Upper lobe of right lung (tissue), 1 donor: ENCODE measurements at regions not wholly inside any gene's neighbourhood (a gene's known extent, or its start where the extent isn't known, plus 50 kb on each side); places are given as distances from the start of the nearest gene placed in this dataset.

Source experiments
- ATAC-seq: fragments of 200-7000 bp; cut with Tn5 transposase; one replicate; pipeline ENCODE4 v1.9.1; 2020; ENCODE audit warnings: mild to moderate bottlenecking, moderate library complexity
- DNase-seq: peaks from one replicate; pipeline ENCODE4 v3.0.0-alpha.2; 2020
- H3K27ac ChIP-seq: fragments of 200-600 bp; one replicate; pipeline ENCODE4 v1.8.0; 2022
- H3K27me3 ChIP-seq: fragments of 200-600 bp; one replicate; pipeline ENCODE4 v1.8.0; 2022; ENCODE audit warnings: mild to moderate bottlenecking
- H3K36me3 ChIP-seq: fragments of 200-600 bp; one replicate; pipeline ENCODE4 v1.8.0; 2022
- H3K4me1 ChIP-seq: fragments of 200-600 bp; one replicate; pipeline ENCODE4 v1.8.0; 2022
- H3K4me3 ChIP-seq: fragments of 200-600 bp; one replicate; pipeline ENCODE4 v1.8.0; 2022; ENCODE audit warnings: mild to moderate bottlenecking
- H3K9me3 ChIP-seq: fragments of 200-600 bp; one replicate; pipeline ENCODE4 v1.8.0; 2022
- intact Hi-C: fragments of 100-400 bp; cut with DNase I; formaldehyde crosslinking; loops from one replicate; pipeline ENCODE4 v1.11.0; 2022
- TF ChIP-seq, protein P1 (sequence below): fragments of 200-600 bp; IDR thresholded peaks from one replicate; pipeline ENCODE4 v1.8.0; 2022; ENCODE audit warnings: antibody characterized with exemption
- donor health status: DM: no; HTN: yes; CAD: no; lungs with severe emphysema.

GRCh38 chr4:144872508-144873225, 225.3 kb downstream of the ANAPC10 start:
- Histone ChIP-seq H3K4me1 (no peaks in the 10 kb centered on the region), H3K9me3 (no peaks in the 10 kb centered on the region), H3K27me3 (no peaks in the 10 kb centered on the region), H3K36me3 (no peaks in the 10 kb centered on the region), H3K27ac (no peak overlapping the region), H3K4me3 (no peak overlapping the region)
- no peak for DNase-seq
- TF ChIP-seq, protein P1, sequence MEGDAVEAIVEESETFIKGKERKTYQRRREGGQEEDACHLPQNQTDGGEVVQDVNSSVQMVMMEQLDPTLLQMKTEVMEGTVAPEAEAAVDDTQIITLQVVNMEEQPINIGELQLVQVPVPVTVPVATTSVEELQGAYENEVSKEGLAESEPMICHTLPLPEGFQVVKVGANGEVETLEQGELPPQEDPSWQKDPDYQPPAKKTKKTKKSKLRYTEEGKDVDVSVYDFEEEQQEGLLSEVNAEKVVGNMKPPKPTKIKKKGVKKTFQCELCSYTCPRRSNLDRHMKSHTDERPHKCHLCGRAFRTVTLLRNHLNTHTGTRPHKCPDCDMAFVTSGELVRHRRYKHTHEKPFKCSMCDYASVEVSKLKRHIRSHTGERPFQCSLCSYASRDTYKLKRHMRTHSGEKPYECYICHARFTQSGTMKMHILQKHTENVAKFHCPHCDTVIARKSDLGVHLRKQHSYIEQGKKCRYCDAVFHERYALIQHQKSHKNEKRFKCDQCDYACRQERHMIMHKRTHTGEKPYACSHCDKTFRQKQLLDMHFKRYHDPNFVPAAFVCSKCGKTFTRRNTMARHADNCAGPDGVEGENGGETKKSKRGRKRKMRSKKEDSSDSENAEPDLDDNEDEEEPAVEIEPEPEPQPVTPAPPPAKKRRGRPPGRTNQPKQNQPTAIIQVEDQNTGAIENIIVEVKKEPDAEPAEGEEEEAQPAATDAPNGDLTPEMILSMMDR, result no peak
- ATAC-seq, result no peak
- intact Hi-C loops, result no loop called here

GRCh38 chr4:144873226-144873990, 224.6 kb downstream of the ANAPC10 start:
- no peaks in the 10 kb centered on the region for H3K9me3 ChIP-seq
- no peaks in the 10 kb centered on the region for H3K36me3 ChIP-seq
- TF ChIP-seq, protein P1, result no peak
- H3K27ac ChIP-seq, result no peak overlapping the region
- DNase-seq (no peak), ATAC-seq (no peak)
- intact Hi-C loops, result no loop called here
- H3K4me3 ChIP-seq, result no peak overlapping the region
- H3K27me3 ChIP-seq, result no peaks in the 10 kb centered on the region
- no peaks in the 10 kb centered on the region for H3K4me1 ChIP-seq

- TF ChIP-seq, protein P1, result no peak
- DNase-seq (no peak), ATAC-seq (peak; percentile 84)
- Histone ChIP-seq H3K4me1 (no peaks in the 10 kb centered on the region), H3K27ac (no peak overlapping the region), H3K27me3 (no peaks in the 10 kb centered on the region), H3K36me3 (no peaks in the 10 kb centered on the region), H3K9me3 (no peaks in the 10 kb centered on the region), H3K4me3 (no peak overlapping the region)
- intact Hi-C loops, result no loop called here
Measured at GRCh38 chr4:144894573-144894972, 203.4 kb downstream of the ANAPC10 start.

DNA sequence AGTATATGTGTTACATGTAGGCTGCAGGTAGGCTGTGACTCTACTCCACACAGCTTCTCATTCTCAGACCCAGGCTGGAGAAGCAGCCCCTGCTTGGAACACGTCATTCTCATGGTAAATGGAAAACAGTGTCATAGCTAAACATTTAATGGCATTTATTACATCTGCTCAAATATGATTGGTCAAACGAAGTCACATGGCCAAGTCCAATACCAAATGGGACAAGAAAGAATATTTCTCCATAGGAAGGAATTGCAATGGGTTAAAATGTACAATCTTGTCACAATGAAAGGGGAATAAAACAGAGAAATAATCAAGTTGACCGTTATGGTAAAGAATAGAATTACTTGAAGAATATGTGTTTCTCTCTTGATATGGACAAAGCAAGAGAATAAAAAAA, 198.6 kb downstream of the ANAPC10 start:
- intact Hi-C loops, result no loop called here
- H3K4me1 ChIP-seq, result no peaks in the 10 kb centered on the region
- no peak overlapping the region for H3K4me3 ChIP-seq
- no peaks in the 10 kb centered on the region for H3K27me3 ChIP-seq
- DNase-seq (no peak), ATAC-seq (no peak)
- TF ChIP-seq, protein P1, result no peak
- no peaks in the 10 kb centered on the region for H3K9me3 ChIP-seq
- no peak overlapping the region for H3K27ac ChIP-seq
- H3K36me3 ChIP-seq, result no peaks in the 10 kb centered on the region

DNA sequence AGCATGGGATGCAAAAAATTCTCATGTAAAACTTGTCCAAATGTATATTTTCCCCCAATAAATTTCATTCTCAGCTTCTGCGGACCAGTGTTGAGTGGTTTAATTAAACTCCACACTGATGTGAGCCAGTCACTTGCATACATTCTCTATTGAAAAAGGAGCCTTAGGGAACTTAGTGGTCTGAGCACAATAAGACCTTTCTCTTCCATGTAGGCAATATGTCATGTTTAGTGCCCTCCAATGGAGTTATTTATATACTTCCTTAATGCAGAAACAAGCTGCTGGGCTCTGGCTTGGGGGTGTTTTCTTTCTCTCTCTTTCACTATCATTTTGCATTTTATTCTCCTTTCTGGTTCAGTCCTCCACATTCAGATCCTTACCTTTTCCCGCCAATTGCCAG, 196.9 kb downstream of the ANAPC10 start:
- Histone ChIP-seq H3K27ac (no peak overlapping the region), H3K4me1 (no peaks in the 10 kb centered on the region), H3K36me3 (no peaks in the 10 kb centered on the region), H3K4me3 (no peak overlapping the region), H3K9me3 (no peaks in the 10 kb centered on the region), H3K27me3 (no peaks in the 10 kb centered on the region)
- intact Hi-C loops, result no loop called here
- ATAC-seq, result no peak
- DNase-seq, result no peak
- TF ChIP-seq, protein P1, result no peak
